Mesothelial cell of epicardium (in vitro differentiated cells): ENCODE measurements at regions not wholly inside any gene's neighbourhood (a gene's known extent, or its start where the extent isn't known, plus 50 kb on each side); places are given as distances from the start of the nearest gene placed in this dataset.

Experiments
- DNase-seq, 2 experiments: peaks; one replicate each; pipeline ENCODE4 v3.0.0; 2021; ENCODE audit warnings: low spot score in 2 of 2; ENCODE audit not compliant: unreplicated experiment in 2 of 2
- H3K27ac Mint-ChIP-seq: 2 replicates; pipeline ENCODE4 v1.8.0; 2021; ENCODE audit warnings: mixed read lengths
- H3K27me3 Mint-ChIP-seq: 2 replicates; pipeline ENCODE4 v1.8.0; 2021; ENCODE audit warnings: low read depth, mixed read lengths
- H3K36me3 Mint-ChIP-seq: 2 replicates; pipeline ENCODE4 v1.8.0; 2021; ENCODE audit warnings: mixed read lengths
- H3K4me1 Mint-ChIP-seq: 2 replicates; pipeline ENCODE4 v1.8.0; 2021; ENCODE audit warnings: mixed read lengths
- H3K4me3 Mint-ChIP-seq: 2 replicates; pipeline ENCODE4 v1.8.0; 2021; ENCODE audit warnings: mild to moderate bottlenecking, moderate library complexity, mixed read lengths
- H3K9me3 Mint-ChIP-seq: 2 replicates; pipeline ENCODE4 v1.8.0; 2021; ENCODE audit warnings: mixed read lengths
- TF ChIP-seq, protein P1 (sequence below): fragments of 200-600 bp; sonication (generic); IDR thresholded peaks from one replicate; pipeline ENCODE4 v1.5.0; 2021; ENCODE audit warnings: antibody characterized with exemption; ENCODE audit not compliant: unreplicated experiment

DNA sequence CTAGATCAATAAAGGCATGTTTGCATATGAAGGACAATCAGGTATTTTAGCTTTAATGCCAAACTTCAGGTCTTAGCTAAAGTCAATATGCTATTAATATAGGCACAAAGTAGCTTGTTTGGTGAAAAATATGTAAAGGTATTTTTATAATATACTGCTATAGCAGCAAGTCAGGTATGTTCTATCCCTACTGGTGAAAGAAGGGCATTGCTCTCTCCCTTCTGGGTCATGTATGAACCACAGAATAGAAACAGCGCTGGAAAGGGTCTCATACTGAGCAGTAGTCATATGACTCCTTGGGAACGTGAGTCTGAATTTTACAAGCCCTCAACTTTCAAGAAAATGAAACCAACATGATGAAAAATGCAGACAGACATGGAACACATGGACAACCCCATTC, 314.6 kb downstream of the GRIN2B start:
- Mint-ChIP-seq H3K27ac (no peak overlapping the region), H3K36me3 (no peaks in the 10 kb centered on the region), H3K27me3 (peaks cover 13% of the 10 kb centered on the region), H3K9me3 (no peaks in the 10 kb centered on the region), H3K4me1 (peaks cover 20% of the 10 kb centered on the region), H3K4me3 (no peak overlapping the region)
- DNase-seq = no peak
- TF ChIP-seq, protein P1, sequence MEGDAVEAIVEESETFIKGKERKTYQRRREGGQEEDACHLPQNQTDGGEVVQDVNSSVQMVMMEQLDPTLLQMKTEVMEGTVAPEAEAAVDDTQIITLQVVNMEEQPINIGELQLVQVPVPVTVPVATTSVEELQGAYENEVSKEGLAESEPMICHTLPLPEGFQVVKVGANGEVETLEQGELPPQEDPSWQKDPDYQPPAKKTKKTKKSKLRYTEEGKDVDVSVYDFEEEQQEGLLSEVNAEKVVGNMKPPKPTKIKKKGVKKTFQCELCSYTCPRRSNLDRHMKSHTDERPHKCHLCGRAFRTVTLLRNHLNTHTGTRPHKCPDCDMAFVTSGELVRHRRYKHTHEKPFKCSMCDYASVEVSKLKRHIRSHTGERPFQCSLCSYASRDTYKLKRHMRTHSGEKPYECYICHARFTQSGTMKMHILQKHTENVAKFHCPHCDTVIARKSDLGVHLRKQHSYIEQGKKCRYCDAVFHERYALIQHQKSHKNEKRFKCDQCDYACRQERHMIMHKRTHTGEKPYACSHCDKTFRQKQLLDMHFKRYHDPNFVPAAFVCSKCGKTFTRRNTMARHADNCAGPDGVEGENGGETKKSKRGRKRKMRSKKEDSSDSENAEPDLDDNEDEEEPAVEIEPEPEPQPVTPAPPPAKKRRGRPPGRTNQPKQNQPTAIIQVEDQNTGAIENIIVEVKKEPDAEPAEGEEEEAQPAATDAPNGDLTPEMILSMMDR = peak; percentile 44

DNA sequence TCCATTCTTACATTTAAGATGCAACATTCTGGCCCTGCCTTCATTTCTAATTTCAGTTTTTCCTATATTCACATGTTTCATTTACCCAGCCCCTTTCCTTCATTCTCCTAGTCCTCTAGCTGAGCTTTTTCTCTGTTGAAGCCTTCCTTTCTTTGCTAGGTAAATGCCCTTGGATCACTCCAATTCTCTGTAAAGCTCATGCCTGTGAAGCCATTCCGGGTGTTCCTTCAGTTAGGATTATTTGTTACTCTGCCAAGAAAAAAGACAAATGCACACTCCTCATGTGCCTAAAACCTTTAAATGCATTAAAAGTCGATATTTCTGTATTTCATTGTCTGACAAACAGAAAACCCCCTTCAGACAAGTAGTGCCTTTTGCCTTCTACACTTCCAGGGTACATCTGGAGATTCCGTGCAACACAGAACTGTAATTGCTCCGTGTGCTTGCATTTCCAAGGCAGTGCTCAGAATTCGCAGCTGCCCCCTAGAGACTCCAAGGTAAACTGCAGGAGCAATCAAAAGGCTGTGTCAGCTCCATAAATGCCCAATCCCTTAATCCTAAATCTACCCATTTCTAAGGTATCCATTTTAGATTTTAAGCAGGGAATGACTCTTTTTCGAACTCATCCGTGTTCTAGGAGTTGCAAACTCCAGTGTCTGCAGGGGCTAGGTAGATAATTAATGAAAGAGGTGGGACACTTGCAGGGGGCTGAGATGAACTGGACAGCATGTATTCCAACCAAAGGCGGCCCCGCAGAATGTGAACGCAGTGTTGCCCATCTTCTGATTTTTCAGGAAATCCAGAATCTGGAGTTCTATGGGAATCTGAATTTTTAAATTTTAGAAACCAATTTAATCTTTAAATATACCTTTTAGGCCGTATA, 320.2 kb downstream of the GRIN2B start:
- no peak overlapping the region for H3K4me3 Mint-ChIP-seq
- peak in 1 of 2 experiments; percentile 58 for DNase-seq
- TF ChIP-seq, protein P1 = peak; percentile 79
- no peak overlapping the region for H3K27ac Mint-ChIP-seq
- H3K9me3 Mint-ChIP-seq = no peaks in the 10 kb centered on the region
- H3K36me3 Mint-ChIP-seq = no peaks in the 10 kb centered on the region
- H3K27me3 Mint-ChIP-seq = peaks cover 41% of the 10 kb centered on the region
- H3K4me1 Mint-ChIP-seq = peaks cover 5% of the 10 kb centered on the region

DNA sequence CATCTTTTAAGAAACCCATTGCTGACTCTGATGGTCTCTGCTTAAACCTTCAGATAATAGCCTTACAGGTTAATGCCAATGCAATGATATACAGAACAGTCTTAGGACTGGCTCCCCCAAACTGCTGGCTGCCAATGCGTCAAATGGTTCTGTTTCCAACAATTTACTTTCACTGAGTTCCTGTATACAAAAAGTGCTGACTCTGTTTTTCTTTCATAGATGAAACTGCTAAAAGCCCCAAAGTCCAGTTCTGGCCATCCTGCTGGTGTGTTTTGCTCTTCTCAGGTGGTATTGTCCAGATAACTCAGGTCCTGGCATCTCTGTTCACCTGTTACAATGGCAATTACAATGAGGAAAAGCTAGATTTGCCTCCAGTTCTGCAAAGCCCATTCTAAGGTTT, 326.9 kb downstream of the GRIN2B start:
- no peaks in the 10 kb centered on the region for H3K36me3 Mint-ChIP-seq
- no peaks in the 10 kb centered on the region for H3K4me1 Mint-ChIP-seq
- peaks cover 40% of the 10 kb centered on the region for H3K27me3 Mint-ChIP-seq
- H3K9me3 Mint-ChIP-seq = no peaks in the 10 kb centered on the region
- DNase-seq = no peak
- H3K4me3 Mint-ChIP-seq = no peak overlapping the region
- no peak overlapping the region for H3K27ac Mint-ChIP-seq
- TF ChIP-seq, protein P1 = no peak

DNA sequence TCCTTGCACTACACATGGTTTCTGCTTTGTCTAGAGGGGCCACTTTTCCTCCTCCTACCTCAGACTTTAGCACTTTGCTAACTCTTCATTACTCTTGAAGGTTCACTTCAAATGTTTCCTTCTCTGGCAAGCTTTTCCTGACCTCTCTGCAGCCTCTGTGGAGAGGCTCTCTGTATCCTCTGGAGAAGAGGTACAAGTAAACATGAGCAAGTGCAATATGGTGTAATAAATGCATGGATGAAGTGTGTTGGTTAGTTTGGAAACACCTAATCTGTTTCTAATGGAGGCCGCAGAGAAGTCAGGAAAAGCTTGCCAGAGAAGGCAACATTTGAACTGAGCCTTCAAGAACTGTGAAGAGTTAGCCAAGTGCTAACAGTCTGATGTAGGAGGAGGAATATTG, 329.3 kb downstream of the GRIN2B start:
- H3K9me3 Mint-ChIP-seq = no peaks in the 10 kb centered on the region
- no peaks in the 10 kb centered on the region for H3K36me3 Mint-ChIP-seq
- no peak overlapping the region for H3K27ac Mint-ChIP-seq
- TF ChIP-seq, protein P1 = no peak
- H3K27me3 Mint-ChIP-seq = peaks cover 28% of the 10 kb centered on the region
- H3K4me3 Mint-ChIP-seq = no peak overlapping the region
- no peaks in the 10 kb centered on the region for H3K4me1 Mint-ChIP-seq
- DNase-seq = no peak

DNA sequence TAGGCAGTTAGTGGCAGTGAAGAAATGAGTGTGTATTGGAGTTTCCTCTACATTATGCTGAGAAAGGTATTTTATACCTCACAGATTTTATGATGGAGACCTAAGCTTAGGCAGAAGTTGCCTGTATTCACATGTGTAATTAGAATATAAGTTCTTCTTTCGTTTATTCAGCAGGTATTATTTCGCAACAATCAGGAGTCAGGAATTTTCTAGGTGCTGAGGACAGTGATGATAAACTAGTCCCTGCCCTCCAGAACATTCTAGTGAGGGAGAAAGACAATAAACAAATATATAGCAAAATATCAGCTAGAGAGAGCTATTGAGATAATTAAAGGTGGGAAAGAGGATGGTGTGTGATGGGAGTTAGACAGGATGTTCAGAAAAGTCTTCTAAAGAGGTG, 345.7 kb downstream of the GRIN2B start:
- H3K36me3 Mint-ChIP-seq = no peaks in the 10 kb centered on the region
- H3K4me1 Mint-ChIP-seq = no peaks in the 10 kb centered on the region
- no peak for DNase-seq
- no peak overlapping the region for H3K4me3 Mint-ChIP-seq
- no peaks in the 10 kb centered on the region for H3K9me3 Mint-ChIP-seq
- no peak overlapping the region for H3K27ac Mint-ChIP-seq
- TF ChIP-seq, protein P1 = no peak
- peaks cover 40% of the 10 kb centered on the region for H3K27me3 Mint-ChIP-seq
